Calu3 (cell line): ENCODE measurements at regions not wholly inside any gene's neighbourhood (a gene's known extent, or its start where the extent isn't known, plus 50 kb on each side); places are given as distances from the start of the nearest gene placed in this dataset.

Source experiments
- BruUV-seq: library from RNA; stranded (reverse); fragments of 400-500 nt; replicated peaks from 2 replicates; lab custom pipeline; 2021; lab: Mats Ljungman, UMichigan
- CTCF ChIA-PET: fragments of 300-600 bp; sonication (Branson Sonifier 250); formaldehyde crosslinking; loops from one replicate; lab custom pipeline; 2022; ENCODE audit warnings: antibody characterized with exemption; lab: Charles Lee
- DNase-seq: peaks from one replicate; pipeline ENCODE4 v3.0.0; 2022
- H3K27ac Mint-ChIP-seq: one replicate; pipeline ENCODE4 v1.8.0; 2022; ENCODE audit warnings: mixed read lengths; ENCODE audit not compliant: unreplicated experiment
- H3K27me3 Mint-ChIP-seq: one replicate; pipeline ENCODE4 v1.8.0; 2022; ENCODE audit warnings: mixed read lengths; ENCODE audit not compliant: unreplicated experiment
- H3K36me3 Mint-ChIP-seq: one replicate; pipeline ENCODE4 v1.8.0; 2022; ENCODE audit warnings: mild to moderate bottlenecking, moderate library complexity, mixed read lengths; ENCODE audit not compliant: insufficient read depth, unreplicated experiment
- H3K4me1 Mint-ChIP-seq: one replicate; pipeline ENCODE4 v1.8.0; 2022; ENCODE audit warnings: mild to moderate bottlenecking, low read depth, mixed read lengths; ENCODE audit not compliant: unreplicated experiment
- H3K4me3 Mint-ChIP-seq: one replicate; pipeline ENCODE4 v1.8.0; 2022; ENCODE audit warnings: mild to moderate bottlenecking, low read depth, moderate library complexity, mixed read lengths; ENCODE audit not compliant: unreplicated experiment
- H3K9me3 Mint-ChIP-seq: one replicate; pipeline ENCODE4 v1.8.0; 2022; ENCODE audit warnings: low read depth, mixed read lengths; ENCODE audit not compliant: unreplicated experiment
- CTCF ChIP-seq: fragments of 200-600 bp; IDR thresholded peaks from one replicate; pipeline ENCODE4 v1.8.0; 2022; ENCODE audit warnings: antibody characterized with exemption; ENCODE audit not compliant: unreplicated experiment
- intact Hi-C: fragments of 100-400 bp; cut with micrococcal nuclease; formaldehyde crosslinking; loops from one replicate; pipeline ENCODE4 v1.10.0; 2022; ENCODE audit not compliant: unreplicated experiment

DNA sequence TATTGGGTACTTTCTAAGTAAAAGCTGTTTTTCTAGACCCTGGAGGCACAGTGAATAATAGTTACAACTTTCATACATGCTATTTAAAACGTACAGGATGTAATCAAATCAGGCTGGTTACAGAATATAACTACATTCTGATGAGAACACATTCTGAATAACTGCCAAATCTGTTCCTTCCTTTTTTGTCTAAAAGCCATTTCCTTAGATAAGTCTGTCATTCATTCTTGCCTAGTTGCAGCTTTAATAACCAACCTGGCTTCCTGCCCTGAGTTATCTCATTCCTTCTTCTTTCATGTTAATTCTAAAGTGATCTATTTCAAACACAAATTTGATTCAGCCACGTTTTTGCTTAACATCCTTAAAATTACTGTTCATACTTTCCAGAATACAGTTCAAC lies 189.7 kb upstream of the ITM2A start:
- Mint-ChIP-seq H3K27ac (no peak overlapping the region), H3K36me3 (no peaks in the 10 kb centered on the region), H3K27me3 (no peaks in the 10 kb centered on the region), H3K4me3 (no peak overlapping the region), H3K4me1 (no peaks in the 10 kb centered on the region), H3K9me3 (peaks cover 5% of the 10 kb centered on the region)
- BruUV-seq: no TSS peak
- intact Hi-C loops: no loop called here
- CTCF ChIA-PET: no interaction called here
- no peak for DNase-seq
- no peak for TF ChIP-seq CTCF

- intact Hi-C loops: no loop called here
- no TSS peak for BruUV-seq
- Mint-ChIP-seq H3K4me3 (no peak overlapping the region), H3K4me1 (no peaks in the 10 kb centered on the region), H3K27ac (no peak overlapping the region), H3K27me3 (no peaks in the 10 kb centered on the region), H3K36me3 (no peaks in the 10 kb centered on the region), H3K9me3 (peaks cover 4% of the 10 kb centered on the region)
- no peak for TF ChIP-seq CTCF
- no peak for DNase-seq
- CTCF ChIA-PET: no interaction called here
Measured at GRCh38 chrX:79530310-79531108, 163.4 kb upstream of the ITM2A start.

DNA sequence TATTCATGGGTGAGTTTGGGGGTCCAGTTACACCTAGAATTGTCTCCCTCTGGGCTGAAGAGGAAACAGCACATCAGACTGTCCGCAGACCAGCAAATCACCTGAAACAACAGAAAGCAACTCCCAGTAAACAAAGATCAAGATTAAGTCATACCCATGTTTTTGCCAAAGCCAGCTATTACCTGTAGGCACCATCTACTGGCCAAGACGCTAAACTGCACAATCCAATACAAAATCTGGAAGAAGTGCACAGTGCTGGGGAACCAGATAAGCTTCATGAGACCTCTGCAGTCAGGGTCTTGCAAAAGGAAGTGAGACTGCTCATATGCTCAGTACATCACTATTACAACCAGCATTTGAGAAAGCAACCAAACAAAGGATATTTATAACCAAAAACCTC lies 157.5 kb upstream of the ITM2A start:
- intact Hi-C loops: no loop called here
- Mint-ChIP-seq H3K27me3 (no peaks in the 10 kb centered on the region), H3K27ac (no peak overlapping the region), H3K36me3 (no peaks in the 10 kb centered on the region), H3K4me1 (no peaks in the 10 kb centered on the region), H3K9me3 (peaks cover 2% of the 10 kb centered on the region), H3K4me3 (no peak overlapping the region)
- BruUV-seq: no TSS peak
- CTCF ChIA-PET: no interaction called here
- TF ChIP-seq CTCF: peak; percentile 27
- peak; percentile 6 for DNase-seq

DNA sequence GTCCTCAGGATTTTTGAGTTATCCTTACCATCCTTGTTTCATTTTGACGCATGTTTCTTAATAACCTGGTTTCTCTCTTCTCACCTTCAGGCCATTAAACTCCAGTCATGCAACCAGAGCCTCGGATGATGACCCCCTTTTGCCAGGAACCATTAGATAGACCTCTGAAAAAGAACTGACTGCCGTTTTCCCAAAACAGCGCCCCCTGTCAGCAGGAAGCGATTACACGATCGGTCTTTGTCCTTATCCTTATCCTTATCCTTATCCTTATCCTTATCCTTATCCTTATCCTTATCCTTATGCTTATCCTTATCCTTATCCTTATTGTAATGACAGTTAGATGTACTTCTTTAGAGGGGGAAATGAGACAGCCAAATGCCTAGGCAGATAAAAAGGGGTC lies 148.4 kb upstream of the ITM2A start:
- CTCF ChIA-PET: no interaction called here
- no TSS peak for BruUV-seq
- Mint-ChIP-seq H3K9me3 (no peaks in the 10 kb centered on the region), H3K36me3 (no peaks in the 10 kb centered on the region), H3K27ac (no peak overlapping the region), H3K4me1 (no peaks in the 10 kb centered on the region), H3K27me3 (no peaks in the 10 kb centered on the region), H3K4me3 (no peak overlapping the region)
- DNase-seq: no peak
- TF ChIP-seq CTCF: no peak
- intact Hi-C loops: no loop called here
